ENCODE measurements at regions not wholly inside any gene's neighbourhood (a gene's known extent, or its start where the extent isn't known, plus 50 kb on each side); places are given as distances from the start of the nearest gene placed in this dataset.

- TF ChIP-seq GATA3 (IDR thresholded peaks at IDR 0.05; ENCODE audit: low read depth, low read length) (no peak), GATA2 (IDR thresholded peaks at IDR 0.05; ENCODE audit: low read depth, low read length) (no peak)
These were observed 108.1 kb upstream of the CARD11 start for GRCh38 chr7:3151784-3152183.

DNA sequence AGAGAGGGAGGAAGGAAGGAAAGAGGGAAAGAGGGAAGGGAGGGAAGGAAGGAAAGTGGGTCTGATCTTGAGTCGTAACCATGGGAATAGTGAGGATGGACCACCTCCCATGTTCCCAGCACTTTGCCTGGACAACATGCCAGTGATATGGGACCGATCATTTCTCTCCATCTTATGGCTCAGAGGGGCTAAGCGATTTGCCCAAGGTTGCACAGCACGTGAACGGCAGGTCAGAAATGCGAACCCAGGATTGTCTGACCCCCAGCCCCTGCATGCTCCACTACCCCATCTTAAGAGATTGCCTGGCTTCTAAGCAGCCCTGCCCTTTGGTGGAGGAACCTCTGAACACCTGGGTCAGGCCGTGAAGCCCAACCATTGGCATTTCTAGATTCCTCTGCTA, 109.0 kb upstream of the CARD11 start:
- TF ChIP-seq GATA2 (IDR thresholded peaks at IDR 0.05; ENCODE audit: low read depth, low read length) (no peak), GATA3 (IDR thresholded peaks at IDR 0.05; ENCODE audit: low read depth, low read length) (no peak)

- TF ChIP-seq GATA3 (IDR thresholded peaks at IDR 0.05; ENCODE audit: low read depth, low read length) (no peak), GATA2 (IDR thresholded peaks at IDR 0.05; ENCODE audit: low read depth, low read length) (no peak)
These were observed 109.5 kb upstream of the CARD11 start for GRCh38 chr7:3153118-3153517.

- no peak for TF ChIP-seq GATA3 (IDR thresholded peaks at IDR 0.05; ENCODE audit: low read depth, low read length)
- no peak for TF ChIP-seq GATA2 (IDR thresholded peaks at IDR 0.05; ENCODE audit: low read depth, low read length)
These were observed 110.7 kb upstream of the CARD11 start for GRCh38 chr7:3154317-3154716.

DNA sequence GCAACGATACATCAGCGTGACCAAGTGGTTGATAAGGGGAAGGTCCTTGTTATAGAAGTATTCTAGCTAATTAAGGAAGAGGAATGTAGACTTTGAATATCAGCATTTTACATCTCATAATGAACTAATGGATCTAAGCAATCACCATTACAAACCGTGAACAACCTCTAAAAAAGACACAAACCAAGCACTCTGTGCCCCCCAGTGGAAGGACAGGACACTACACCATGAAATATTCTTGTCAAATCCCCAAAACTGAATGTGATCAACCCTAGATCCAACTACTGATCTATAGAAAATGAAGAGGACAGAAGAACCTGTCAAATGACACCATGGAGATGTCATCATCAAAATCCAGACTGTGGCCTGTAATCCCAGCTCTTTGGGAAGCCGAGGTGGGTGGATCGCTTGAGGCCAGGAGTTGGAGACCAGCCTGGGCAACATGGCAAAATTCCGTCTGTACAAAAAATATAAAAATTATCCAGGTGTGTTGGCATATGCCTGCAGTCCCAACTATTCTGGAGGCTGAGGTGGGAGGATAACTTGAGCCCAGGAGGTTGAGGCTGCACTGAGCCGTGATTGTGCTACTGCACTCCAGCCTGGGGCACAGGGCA, 111.3 kb upstream of the CARD11 start:
- TF ChIP-seq GATA3 (IDR thresholded peaks at IDR 0.05; ENCODE audit: low read depth, low read length), result no peak
- 0 out of 2 replicates have a peak, but pooled peaks have one; percentile 9 for TF ChIP-seq GATA2 (IDR thresholded peaks at IDR 0.05; ENCODE audit: low read depth, low read length)

- TF ChIP-seq GATA3 (IDR thresholded peaks at IDR 0.05; ENCODE audit: low read depth, low read length), result no peak
- TF ChIP-seq GATA2 (IDR thresholded peaks at IDR 0.05; ENCODE audit: low read depth, low read length), result no peak
These were observed 112.8 kb upstream of the CARD11 start for GRCh38 chr7:3156508-3156907.

GRCh38 chr7:3157566-3158287, 114.1 kb upstream of the CARD11 start:
- no peak for TF ChIP-seq GATA3 (IDR thresholded peaks at IDR 0.05; ENCODE audit: low read depth, low read length)
- no peak for TF ChIP-seq GATA2 (IDR thresholded peaks at IDR 0.05; ENCODE audit: low read depth, low read length)

DNA sequence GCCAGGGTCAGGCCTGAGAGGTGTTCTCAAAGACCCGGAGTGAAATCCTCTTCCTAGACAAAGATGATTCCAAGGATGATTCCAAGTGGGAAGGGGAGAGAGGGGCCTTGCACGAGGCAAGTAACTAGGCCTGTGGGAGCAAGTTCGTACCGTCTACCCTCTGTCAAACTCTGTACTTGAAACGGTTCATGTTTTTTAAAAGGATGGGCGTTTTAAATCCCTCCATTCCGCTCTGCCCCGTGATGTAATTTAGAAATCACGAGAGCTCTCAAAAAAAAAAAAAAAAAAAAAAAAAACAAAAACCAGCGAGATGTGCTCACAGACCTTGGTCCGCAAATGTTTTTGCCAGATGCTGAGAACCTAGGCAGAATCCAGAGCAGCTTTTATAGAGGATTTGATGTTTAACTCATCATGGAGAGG, 114.7 kb upstream of the CARD11 start:
- TF ChIP-seq GATA3 (IDR thresholded peaks at IDR 0.05; ENCODE audit: low read depth, low read length) (no peak), GATA2 (IDR thresholded peaks at IDR 0.05; ENCODE audit: low read depth, low read length) (no peak)

DNA sequence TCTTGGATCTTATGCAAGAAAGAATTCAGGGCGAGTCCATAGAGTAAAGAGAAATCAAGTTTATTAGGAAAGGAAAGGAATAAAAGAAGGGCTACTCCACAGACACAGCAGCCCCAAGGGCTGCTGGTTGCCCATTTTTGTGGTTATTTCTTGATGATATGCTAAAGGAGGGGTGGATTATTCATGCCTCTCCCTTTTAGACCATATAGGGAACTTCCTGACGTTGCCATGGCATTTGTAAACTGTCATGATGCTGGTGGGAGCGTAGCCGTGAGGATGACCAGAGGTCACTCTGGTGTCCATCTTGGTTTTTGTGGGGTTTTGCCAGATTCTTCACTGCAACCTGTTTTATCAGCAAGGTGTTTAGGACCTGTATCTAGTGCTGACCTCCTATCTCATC, 115.4 kb upstream of the CARD11 start:
- no peak for TF ChIP-seq GATA3 (IDR thresholded peaks at IDR 0.05; ENCODE audit: low read depth, low read length)
- no peak for TF ChIP-seq GATA2 (IDR thresholded peaks at IDR 0.05; ENCODE audit: low read depth, low read length)

DNA sequence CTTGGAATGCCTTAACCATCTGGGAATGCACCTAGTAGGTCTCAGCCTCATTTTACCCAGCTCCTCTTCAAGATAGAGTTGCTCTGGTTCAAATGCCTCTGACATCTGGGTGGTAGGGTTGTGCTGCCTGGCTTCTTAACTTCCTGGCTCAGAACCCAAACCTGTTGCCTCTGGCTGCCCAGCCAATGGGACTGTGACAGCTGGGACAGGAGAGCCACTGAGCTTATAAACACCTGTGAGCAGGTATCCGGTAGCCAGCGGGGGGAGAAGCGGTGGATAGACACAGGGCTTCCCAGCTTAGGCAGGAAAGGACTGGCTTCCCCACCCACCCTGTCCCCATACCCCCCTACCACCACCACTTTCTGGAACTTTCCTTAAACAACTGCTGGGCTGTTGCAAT, 115.8 kb upstream of the CARD11 start:
- no peak for TF ChIP-seq GATA3 (IDR thresholded peaks at IDR 0.05; ENCODE audit: low read depth, low read length)
- no peak for TF ChIP-seq GATA2 (IDR thresholded peaks at IDR 0.05; ENCODE audit: low read depth, low read length)

- TF ChIP-seq GATA3 (IDR thresholded peaks at IDR 0.05; ENCODE audit: low read depth, low read length) (no peak), GATA2 (IDR thresholded peaks at IDR 0.05; ENCODE audit: low read depth, low read length) (no peak)
These were observed 118.6 kb upstream of the CARD11 start for GRCh38 chr7:3162289-3162688.

GRCh38 chr7:3164380-3164792, 120.7 kb upstream of the CARD11 start:
- TF ChIP-seq GATA2 (IDR thresholded peaks at IDR 0.05; ENCODE audit: low read depth, low read length) (no peak), GATA3 (IDR thresholded peaks at IDR 0.05; ENCODE audit: low read depth, low read length) (no peak)

DNA sequence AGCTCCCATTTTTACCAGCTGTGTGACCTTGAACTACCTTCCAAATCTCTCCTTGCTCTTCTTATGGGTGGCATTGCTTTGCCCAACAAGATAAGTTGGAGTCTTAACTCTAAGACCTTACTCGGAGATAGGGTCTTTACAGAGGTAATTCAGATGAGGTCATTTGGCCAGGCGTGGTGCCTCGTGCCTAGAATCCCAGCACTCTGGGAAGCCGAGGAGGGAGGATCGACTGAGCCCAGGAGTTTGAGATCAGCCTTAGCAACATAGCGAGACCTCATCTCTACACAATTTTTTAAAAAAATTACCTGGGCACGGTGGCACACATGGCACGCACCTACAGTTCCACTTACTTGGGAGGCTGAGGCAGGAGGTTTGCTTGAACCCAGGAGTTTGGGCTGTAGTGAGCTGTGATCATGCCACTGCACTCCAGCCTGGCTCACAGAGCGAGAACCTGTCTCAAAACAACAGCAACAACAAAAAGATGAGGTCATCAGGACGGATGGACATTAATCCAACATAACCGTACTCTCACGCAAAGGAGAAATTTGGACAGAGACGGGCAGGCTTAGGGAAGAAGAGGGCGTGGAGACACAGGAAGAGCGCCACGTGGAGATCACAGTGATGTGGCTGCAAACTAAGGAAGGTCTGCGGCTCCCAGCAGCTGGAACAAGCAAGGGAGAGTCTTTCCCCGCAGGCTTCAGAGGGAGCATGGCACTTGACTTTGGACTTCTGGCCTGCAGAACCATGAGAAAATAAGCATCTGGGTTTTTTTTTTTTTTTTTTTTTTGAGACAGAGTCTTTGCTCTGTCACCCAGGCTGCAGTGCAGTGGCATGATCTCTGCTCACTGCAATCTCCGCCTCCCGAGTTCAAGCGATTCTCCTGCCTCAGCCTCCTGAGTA, 122.3 kb upstream of the CARD11 start:
- no peak for TF ChIP-seq GATA3 (IDR thresholded peaks at IDR 0.05; ENCODE audit: low read depth, low read length)
- TF ChIP-seq GATA2 (IDR thresholded peaks at IDR 0.05; ENCODE audit: low read depth, low read length), result no peak

DNA sequence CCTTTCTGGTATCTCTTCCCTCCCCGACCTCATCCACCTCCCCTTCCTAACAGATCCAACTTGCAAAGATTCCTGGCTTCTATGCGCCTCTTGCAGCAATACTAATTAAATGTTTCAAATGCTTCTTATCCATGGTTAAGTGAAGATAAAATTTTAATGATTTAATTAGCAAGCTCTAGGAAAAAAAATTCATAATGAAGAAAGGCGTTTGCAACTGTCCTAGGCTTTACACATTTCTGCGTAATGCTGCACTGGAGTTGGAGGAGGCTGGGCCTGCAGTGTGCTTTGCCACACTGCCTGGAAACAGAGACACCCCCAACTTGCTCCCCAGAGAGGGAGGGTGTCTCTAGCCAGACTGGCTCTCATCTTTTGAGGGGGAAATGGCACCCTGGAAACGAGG, 123.9 kb upstream of the CARD11 start:
- TF ChIP-seq GATA2 (IDR thresholded peaks at IDR 0.05; ENCODE audit: low read depth, low read length) (no peak), GATA3 (IDR thresholded peaks at IDR 0.05; ENCODE audit: low read depth, low read length) (no peak)
